HCT116 (cell line): ENCODE measurements at regions not wholly inside any gene's neighbourhood (a gene's known extent, or its start where the extent isn't known, plus 50 kb on each side); places are given as distances from the start of the nearest gene placed in this dataset.

Experiments used
- ATAC-seq: fragments of 200-7000 bp; cut with Tn5 transposase; 2 replicates; pipeline ENCODE4 v1.9.1; 2020; ENCODE audit warnings: mild to moderate bottlenecking, moderate library complexity
- BruUV-seq: library from RNA; stranded (reverse); fragments of 400-500 nt; replicated peaks from 2 replicates; lab custom pipeline; 2021; lab: Mats Ljungman, UMichigan
- CTCF ChIA-PET: fragments of 300-600 bp; sonication (Branson Sonifier 250); formaldehyde crosslinking; loops from one replicate; lab custom pipeline; 2021; ENCODE audit warnings: antibody characterized with exemption; lab: Charles Lee
- POLR2A ChIA-PET: fragments of 300-600, 350-600 bp; sonication (Branson Sonifier 250); formaldehyde crosslinking; loops from one replicate; lab custom pipeline; 2021; ENCODE audit warnings: antibody characterized with exemption; lab: Charles Lee
- RAD21 ChIA-PET, 2 experiments: fragments of 300-600 bp; sonication (Branson Sonifier 250); formaldehyde crosslinking; loops; one replicate each; lab custom pipeline; 2023; ENCODE audit warnings: low total read pairs in 2 of 2; ENCODE audit not compliant: uncharacterized antibody in 2 of 2, unreplicated experiment in 2 of 2, low non-redundant PET in 1 of 2; lab: Charles Lee
- DNase-seq: peaks from one replicate; pipeline ENCODE4 v3.0.0-alpha.2; 2010; ENCODE audit warnings: low read depth, low spot score
- H2AFZ ChIP-seq: fragments of 200-600 bp; shearing (Covaris generic), sonication (generic); 2 replicates; pipeline ENCODE4 v1.6.1; 2017; ENCODE audit warnings: low read depth, mixed run types, mixed read lengths, antibody characterized with exemption, low read length; ENCODE audit not compliant: poor library complexity, severe bottlenecking
- H3K27ac ChIP-seq: 2 replicates; pipeline ENCODE4 v1.5.1; 2012; ENCODE audit warnings: low read depth, low read length
- H3K27me3 ChIP-seq: fragments of 200-600 bp; sonication (generic); 2 replicates; pipeline ENCODE4 v1.6.1; 2016; ENCODE audit warnings: mixed run types, low read length, mixed read lengths; ENCODE audit not compliant: insufficient read depth
- H3K36me3 ChIP-seq, 2 experiments: fragments of 200-500 bp in 1 of 2; fragments of 200-600 bp in 1 of 2; sonication (Bioruptor generic) in 1 of 2; sonication (generic) in 1 of 2; 2 replicates each; pipeline versions ENCODE4 v1.5.1 to v1.6.1; 2014 to 2016; ENCODE audit warnings: low read length in 2 of 2, inconsistent platforms in 1 of 2, mixed read lengths in 1 of 2, mixed run types in 1 of 2; ENCODE audit not compliant: insufficient read depth in 2 of 2, control insufficient read depth in 1 of 2
- H3K4me1 ChIP-seq, 2 experiments: fragments of 200-600 bp in 1 of 2; sonication (generic) in 1 of 2; 2 replicates each; pipeline versions ENCODE4 v1.5.1 to v1.6.1; 2012 to 2017; ENCODE audit warnings: low read length in 2 of 2, inconsistent platforms in 1 of 2, mild to moderate bottlenecking in 1 of 2, mixed read lengths in 1 of 2, mixed run types in 1 of 2, moderate library complexity in 1 of 2; ENCODE audit not compliant: insufficient read depth in 2 of 2, control insufficient read depth in 1 of 2
- H3K4me2 ChIP-seq: fragments of 200-600 bp; sonication (generic); 2 replicates; pipeline ENCODE4 v1.6.1; 2017; ENCODE audit warnings: mixed run types, low read length, mixed read lengths
- H3K4me3 ChIP-seq, 2 experiments: fragments of 200-600 bp in 1 of 2; sonication (generic) in 1 of 2; replicated peaks in 1 of 2; 2 replicates each; pipeline ENCODE4 v1.5.1; 2011 to 2016; ENCODE audit warnings: low read length in 2 of 2, control low read depth in 1 of 2, low read depth in 1 of 2, mild to moderate bottlenecking in 1 of 2, mixed read lengths in 1 of 2, mixed run types in 1 of 2
- H3K79me2 ChIP-seq: fragments of 200-600 bp; sonication (generic); 2 replicates; pipeline ENCODE4 v1.6.1; 2017; ENCODE audit warnings: mild to moderate bottlenecking, mixed run types, low read length, moderate library complexity, mixed read lengths; ENCODE audit not compliant: insufficient read depth
- H3K9ac ChIP-seq: fragments of 200-600 bp; sonication (generic); 2 replicates; pipeline ENCODE4 v1.6.1; 2016; ENCODE audit warnings: low read length, mixed read lengths
- H3K9me2 ChIP-seq: fragments of 200-600 bp; sonication (generic), shearing (Covaris generic); 2 replicates; pipeline ENCODE4 v1.6.1; 2017; ENCODE audit warnings: mixed run types, mild to moderate bottlenecking, moderate library complexity; ENCODE audit not compliant: insufficient read depth
- H3K9me3 ChIP-seq, 2 experiments: fragments of 200-500 bp in 1 of 2; fragments of 200-600 bp in 1 of 2; sonication (Bioruptor generic) in 1 of 2; sonication (generic) in 1 of 2; 2 replicates each; pipeline ENCODE4 v1.6.1; 2014 to 2017; ENCODE audit warnings: low read length in 2 of 2, mixed read lengths in 2 of 2, inconsistent platforms in 1 of 2, low read depth in 1 of 2, mild to moderate bottlenecking in 1 of 2, mixed run types in 1 of 2, moderate library complexity in 1 of 2; ENCODE audit not compliant: control insufficient read depth in 1 of 2, insufficient read depth in 1 of 2
- H4K20me1 ChIP-seq: fragments of 200-600 bp; sonication (generic), shearing (Covaris generic); 2 replicates; pipeline ENCODE4 v1.6.1; 2017; ENCODE audit warnings: mixed run types, mild to moderate bottlenecking, moderate library complexity; ENCODE audit not compliant: insufficient read depth
- CBX3 ChIP-seq: IDR thresholded peaks from 2 replicates; pipeline ENCODE4 v1.6.1; 2012; ENCODE audit warnings: low read depth
- CEBPB ChIP-seq: IDR thresholded peaks from 2 replicates; pipeline ENCODE4 v1.6.1; 2012; ENCODE audit warnings: low read depth
- CTCF ChIP-seq, 3 experiments: fragments of 200-600 bp in 1 of 3; sonication (generic) in 1 of 3; IDR thresholded peaks in 2 of 3; conservative IDR thresholded peaks in 1 of 3; 2 replicates each; pipeline ENCODE4 v1.5.1; 2012 to 2017; ENCODE audit warnings: low read depth in 2 of 3, low read length in 2 of 3, antibody characterized with exemption in 1 of 3, borderline replicate concordance in 1 of 3, control low read depth in 1 of 3, mild to moderate bottlenecking in 1 of 3, mixed read lengths in 1 of 3, mixed run types in 1 of 3, moderate library complexity in 1 of 3; ENCODE audit not compliant: insufficient read depth in 1 of 3
- EGR1 ChIP-seq: IDR thresholded peaks from 2 replicates; pipeline ENCODE4 v1.6.1; 2012; ENCODE audit warnings: low read depth
- ELF1 ChIP-seq: IDR thresholded peaks from 2 replicates; pipeline ENCODE4 v1.6.1; 2012; ENCODE audit warnings: low read depth, borderline replicate concordance
- EZH2phosphoT487 ChIP-seq: fragments of 200-600 bp; IDR thresholded peaks from 2 replicates; pipeline ENCODE4 v1.6.1; 2018; ENCODE audit warnings: antibody characterized with exemption, borderline replicate concordance
- FOSL1 ChIP-seq: IDR thresholded peaks from 2 replicates; pipeline ENCODE4 v1.6.1; 2012; ENCODE audit warnings: low read depth
- JUND ChIP-seq: IDR thresholded peaks from 2 replicates; pipeline ENCODE4 v1.6.1; 2012
- POLR2A ChIP-seq: IDR thresholded peaks from 2 replicates; pipeline ENCODE4 v1.7.0; 2011; ENCODE audit warnings: borderline replicate concordance; ENCODE audit not compliant: insufficient read depth, insufficient read length; ENCODE audit errors: extremely low read depth
- SIN3A ChIP-seq: IDR thresholded peaks from 2 replicates; pipeline ENCODE4 v1.6.1; 2012; ENCODE audit warnings: low read depth
- SP1 ChIP-seq: IDR thresholded peaks from 2 replicates; pipeline ENCODE4 v1.6.1; 2012; ENCODE audit warnings: low read depth
- SRF ChIP-seq: IDR thresholded peaks from 2 replicates; pipeline ENCODE4 v1.6.1; 2012; ENCODE audit warnings: low read depth
- ZFX ChIP-seq: fragments of 450-650 bp; IDR thresholded peaks from 2 replicates; pipeline ENCODE4 v1.6.1; 2017
- ZNF274 ChIP-seq: fragments of 200-500 bp; sonication (Bioruptor generic); IDR thresholded peaks from 2 replicates; pipeline ENCODE4 v1.6.1; 2014; ENCODE audit warnings: mild to moderate bottlenecking, low read depth, low read length, inconsistent platforms
- intact Hi-C: fragments of 100-400 bp; cut with micrococcal nuclease; formaldehyde crosslinking; loops from 2 replicates; pipeline ENCODE4 v1.10.0; 2022
- TF ChIP-seq, protein P1 (sequence below): IDR thresholded peaks from 2 replicates; pipeline ENCODE4 v1.6.1; 2012
- TF ChIP-seq, protein P2 (sequence below): IDR thresholded peaks from 2 replicates; pipeline ENCODE4 v1.6.1; 2012

- Histone ChIP-seq H3K9me2 (no peaks in the 10 kb centered on the region), H3K27ac (no peak overlapping the region), H3K4me2 (no peak overlapping the region), H3K9me3 (no peaks in the 10 kb centered on the region), H3K27me3 (no peaks in the 10 kb centered on the region; the same call in none of the 2 replicates), H3K4me3 (no peak overlapping the region), H3K36me3 (no peaks in the 10 kb centered on the region), H3K79me2 (no peaks in the 10 kb centered on the region), H3K9ac (no peak overlapping the region), H3K4me1 (no peaks in the 10 kb centered on the region), H4K20me1 (no peaks in the 10 kb centered on the region), H2AFZ (no peak overlapping the region)
- POLR2A ChIA-PET, result no interaction called here
- no TSS peak for BruUV-seq
- RAD21 ChIA-PET, result no interaction called here
- CTCF ChIA-PET, result no interaction called here
- DNase-seq (no peak), ATAC-seq (no peak)
- no peak for TF ChIP-seq EZH2phosphoT487
- no peak for TF ChIP-seq EGR1
- no peak for TF ChIP-seq ELF1
- no peak for TF ChIP-seq SRF
- TF ChIP-seq SIN3A, result no peak
- TF ChIP-seq ZNF274, result no peak
- no peak for TF ChIP-seq CBX3
- TF ChIP-seq POLR2A, result no peak
- TF ChIP-seq, protein P1, sequence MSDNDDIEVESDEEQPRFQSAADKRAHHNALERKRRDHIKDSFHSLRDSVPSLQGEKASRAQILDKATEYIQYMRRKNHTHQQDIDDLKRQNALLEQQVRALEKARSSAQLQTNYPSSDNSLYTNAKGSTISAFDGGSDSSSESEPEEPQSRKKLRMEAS, result no peak
- TF ChIP-seq, protein P2, sequence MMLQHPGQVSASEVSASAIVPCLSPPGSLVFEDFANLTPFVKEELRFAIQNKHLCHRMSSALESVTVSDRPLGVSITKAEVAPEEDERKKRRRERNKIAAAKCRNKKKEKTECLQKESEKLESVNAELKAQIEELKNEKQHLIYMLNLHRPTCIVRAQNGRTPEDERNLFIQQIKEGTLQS, result no peak
- no peak for TF ChIP-seq SP1
- intact Hi-C loops, result no loop called here
Measured at GRCh38 chr3:40829876-40830275, 305.1 kb downstream of the ZNF621 start.

DNA sequence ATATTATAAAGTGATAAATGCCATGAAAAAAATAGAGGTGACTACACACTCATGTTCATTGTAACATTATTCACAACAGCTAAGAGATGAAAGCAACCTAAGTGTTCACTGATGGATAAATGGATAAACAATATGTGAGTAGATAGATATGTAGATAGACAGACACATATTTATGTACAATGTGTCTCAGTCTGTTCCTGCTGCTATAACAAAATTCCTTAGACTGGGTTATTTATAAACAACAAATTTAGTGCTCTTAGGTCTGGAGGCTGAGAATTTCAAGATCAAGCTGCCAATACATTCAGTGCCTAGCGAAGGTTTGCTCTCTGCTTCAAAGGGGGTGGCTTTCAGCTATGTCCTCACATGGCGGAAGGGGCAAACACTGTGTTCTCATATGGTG, 312.5 kb downstream of the ZNF621 start:
- no peak for DNase-seq
- Histone ChIP-seq H3K4me1 (no peaks in the 10 kb centered on the region), H3K27ac (no peak overlapping the region), H3K79me2 (no peaks in the 10 kb centered on the region), H3K36me3 (no peaks in the 10 kb centered on the region), H3K9me3 (no peaks in the 10 kb centered on the region), H4K20me1 (no peaks in the 10 kb centered on the region), H2AFZ (no peak overlapping the region), H3K4me2 (no peak overlapping the region), H3K27me3 (no peaks in the 10 kb centered on the region; the same call in 1 of the 2 replicates), H3K9me2 (no peaks in the 10 kb centered on the region), H3K9ac (no peak overlapping the region), H3K4me3 (no peak overlapping the region)
- intact Hi-C loops, result no loop called here
- ATAC-seq, result no peak
- no peak for TF ChIP-seq FOSL1
- no peak for TF ChIP-seq JUND
- no peak for TF ChIP-seq ZFX
- no peak for TF ChIP-seq POLR2A
- TF ChIP-seq, protein P1, result no peak
- no peak for TF ChIP-seq CTCF (IDR thresholded peaks at IDR 0.05 in 2 of 3, conservative IDR thresholded peaks at IDR 0.05 in 1 of 3; ENCODE audit: borderline replicate concordance in 1 of 3, insufficient read depth in 1 of 3, low read depth in 2 of 3, low read length in 2 of 3)
- TF ChIP-seq EZH2phosphoT487, result no peak
- TF ChIP-seq, protein P2, result no peak
- no peak for TF ChIP-seq SP1
- no peak for TF ChIP-seq CEBPB
- POLR2A ChIA-PET, result no interaction called here
- RAD21 ChIA-PET, result no interaction called here
- CTCF ChIA-PET, result no interaction called here
- BruUV-seq, result no TSS peak
